ENCODE measurements at regions not wholly inside any gene's neighbourhood (a gene's known extent, or its start where the extent isn't known, plus 50 kb on each side); places are given as distances from the start of the nearest gene placed in this dataset.

DNA sequence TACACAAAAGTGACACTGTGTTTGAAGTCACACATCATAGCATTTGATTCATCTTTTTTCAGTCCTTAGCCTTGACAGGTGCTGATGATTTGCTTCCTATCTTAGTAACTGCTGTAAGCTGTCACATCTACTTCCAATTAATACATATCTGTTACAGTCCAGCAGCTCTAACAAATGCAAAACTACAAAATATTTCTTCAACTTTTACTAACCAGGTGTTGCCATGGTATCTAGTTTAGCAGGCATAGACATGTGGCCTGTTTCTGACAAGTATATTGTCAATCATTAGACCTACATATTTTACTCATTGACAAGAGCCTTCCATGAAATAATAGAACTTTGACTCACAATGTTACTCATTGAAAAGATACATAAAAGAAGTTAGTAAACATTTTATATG is 1159.7 kb downstream of the GRIK2 start:
- BruUV-seq (replicated peaks), result no TSS peak
- in situ Hi-C loops (cut with HindIII; ENCODE audit: low pct_unique_long_range_greater_than_20kb, low sequenced_read_pairs), result no loop called here
- Histone ChIP-seq H3K27me3 (ENCODE audit: control insufficient read depth, insufficient read depth, low read length) (no peaks in the 10 kb centered on the region), H3K4me3 (ENCODE audit: low read depth in 2 of 2, low read length in 2 of 2) (no peak overlapping the region), H3K4me1 (ENCODE audit: control insufficient read depth, insufficient read depth, low read length) (no peaks in the 10 kb centered on the region), H3K27ac (ENCODE audit: low read length) (no peak overlapping the region), H3K36me3 (ENCODE audit: control insufficient read depth, insufficient read depth, low read length) (no peaks in the 10 kb centered on the region; the same call in 1 of the 2 replicates), H3K9me3 (ENCODE audit: control insufficient read depth, insufficient read depth, low read depth, low read length) (no peaks in the 10 kb centered on the region)
- no peak for DNase-seq (ENCODE audit: low read depth, low spot score)
- TF ChIP-seq, protein P1, sequence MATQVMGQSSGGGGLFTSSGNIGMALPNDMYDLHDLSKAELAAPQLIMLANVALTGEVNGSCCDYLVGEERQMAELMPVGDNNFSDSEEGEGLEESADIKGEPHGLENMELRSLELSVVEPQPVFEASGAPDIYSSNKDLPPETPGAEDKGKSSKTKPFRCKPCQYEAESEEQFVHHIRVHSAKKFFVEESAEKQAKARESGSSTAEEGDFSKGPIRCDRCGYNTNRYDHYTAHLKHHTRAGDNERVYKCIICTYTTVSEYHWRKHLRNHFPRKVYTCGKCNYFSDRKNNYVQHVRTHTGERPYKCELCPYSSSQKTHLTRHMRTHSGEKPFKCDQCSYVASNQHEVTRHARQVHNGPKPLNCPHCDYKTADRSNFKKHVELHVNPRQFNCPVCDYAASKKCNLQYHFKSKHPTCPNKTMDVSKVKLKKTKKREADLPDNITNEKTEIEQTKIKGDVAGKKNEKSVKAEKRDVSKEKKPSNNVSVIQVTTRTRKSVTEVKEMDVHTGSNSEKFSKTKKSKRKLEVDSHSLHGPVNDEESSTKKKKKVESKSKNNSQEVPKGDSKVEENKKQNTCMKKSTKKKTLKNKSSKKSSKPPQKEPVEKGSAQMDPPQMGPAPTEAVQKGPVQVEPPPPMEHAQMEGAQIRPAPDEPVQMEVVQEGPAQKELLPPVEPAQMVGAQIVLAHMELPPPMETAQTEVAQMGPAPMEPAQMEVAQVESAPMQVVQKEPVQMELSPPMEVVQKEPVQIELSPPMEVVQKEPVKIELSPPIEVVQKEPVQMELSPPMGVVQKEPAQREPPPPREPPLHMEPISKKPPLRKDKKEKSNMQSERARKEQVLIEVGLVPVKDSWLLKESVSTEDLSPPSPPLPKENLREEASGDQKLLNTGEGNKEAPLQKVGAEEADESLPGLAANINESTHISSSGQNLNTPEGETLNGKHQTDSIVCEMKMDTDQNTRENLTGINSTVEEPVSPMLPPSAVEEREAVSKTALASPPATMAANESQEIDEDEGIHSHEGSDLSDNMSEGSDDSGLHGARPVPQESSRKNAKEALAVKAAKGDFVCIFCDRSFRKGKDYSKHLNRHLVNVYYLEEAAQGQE (IDR thresholded peaks at IDR 0.05; ENCODE audit: insufficient read depth in 1 of 2, low read depth in 2 of 2, low read length in 1 of 2), result no peak
- TF ChIP-seq, protein P2, sequence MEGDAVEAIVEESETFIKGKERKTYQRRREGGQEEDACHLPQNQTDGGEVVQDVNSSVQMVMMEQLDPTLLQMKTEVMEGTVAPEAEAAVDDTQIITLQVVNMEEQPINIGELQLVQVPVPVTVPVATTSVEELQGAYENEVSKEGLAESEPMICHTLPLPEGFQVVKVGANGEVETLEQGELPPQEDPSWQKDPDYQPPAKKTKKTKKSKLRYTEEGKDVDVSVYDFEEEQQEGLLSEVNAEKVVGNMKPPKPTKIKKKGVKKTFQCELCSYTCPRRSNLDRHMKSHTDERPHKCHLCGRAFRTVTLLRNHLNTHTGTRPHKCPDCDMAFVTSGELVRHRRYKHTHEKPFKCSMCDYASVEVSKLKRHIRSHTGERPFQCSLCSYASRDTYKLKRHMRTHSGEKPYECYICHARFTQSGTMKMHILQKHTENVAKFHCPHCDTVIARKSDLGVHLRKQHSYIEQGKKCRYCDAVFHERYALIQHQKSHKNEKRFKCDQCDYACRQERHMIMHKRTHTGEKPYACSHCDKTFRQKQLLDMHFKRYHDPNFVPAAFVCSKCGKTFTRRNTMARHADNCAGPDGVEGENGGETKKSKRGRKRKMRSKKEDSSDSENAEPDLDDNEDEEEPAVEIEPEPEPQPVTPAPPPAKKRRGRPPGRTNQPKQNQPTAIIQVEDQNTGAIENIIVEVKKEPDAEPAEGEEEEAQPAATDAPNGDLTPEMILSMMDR (IDR thresholded peaks at IDR 0.05), result no peak
- TF ChIP-seq SIN3A (IDR thresholded peaks at IDR 0.05; ENCODE audit: borderline replicate concordance, insufficient read depth, low read depth, low read length) (no peak), TCF7L2 (IDR thresholded peaks at IDR 0.05; ENCODE audit: low read depth, low read length) (no peak), POLR2AphosphoS5 (IDR thresholded peaks at IDR 0.05; ENCODE audit: low read depth, low read length) (no peak)
- no peak for ATAC-seq
- intact Hi-C loops (cut with micrococcal nuclease; ENCODE audit: unreplicated experiment), result no loop called here
- CTCF ChIA-PET, result no interaction called here
- POLR2A ChIA-PET, result no interaction called here

DNA sequence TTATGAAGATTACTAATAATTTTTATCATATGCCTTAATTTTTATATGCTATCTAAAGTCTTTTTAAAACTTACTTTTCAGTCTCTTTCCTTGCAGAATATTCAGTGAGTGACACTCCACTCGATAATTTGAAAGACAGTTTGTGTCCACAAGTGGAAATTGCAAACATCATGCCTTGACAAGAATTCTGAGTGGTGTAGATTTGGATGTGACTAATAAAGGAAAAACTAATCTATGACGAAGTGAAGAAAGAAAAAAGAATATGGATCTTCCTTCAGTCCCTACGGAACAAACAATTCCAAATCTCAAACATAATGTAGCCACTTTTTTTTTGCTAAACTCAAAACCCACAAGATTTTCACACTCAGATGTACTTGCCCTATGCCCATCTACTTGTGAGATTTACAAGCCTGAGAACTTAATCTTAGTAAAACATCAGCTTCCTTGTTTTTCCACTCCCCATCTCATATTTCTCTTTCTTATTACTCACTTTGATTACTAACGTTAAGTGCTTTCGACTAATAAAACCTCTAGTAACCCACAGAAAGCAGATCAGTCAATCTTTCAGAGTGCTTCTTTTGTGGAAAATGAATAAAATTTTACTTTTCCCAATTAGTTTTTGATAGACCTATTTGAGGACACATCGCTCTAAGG is 1155.8 kb downstream of the GRIK2 start:
- Histone ChIP-seq H3K36me3 (ENCODE audit: control insufficient read depth, insufficient read depth, low read length) (no peaks in the 10 kb centered on the region; the same call in 1 of the 2 replicates), H3K4me3 (ENCODE audit: low read depth in 2 of 2, low read length in 2 of 2) (no peak overlapping the region), H3K9me3 (ENCODE audit: control insufficient read depth, insufficient read depth, low read depth, low read length) (no peaks in the 10 kb centered on the region), H3K27ac (ENCODE audit: low read length) (no peak overlapping the region), H3K4me1 (ENCODE audit: control insufficient read depth, insufficient read depth, low read length) (no peaks in the 10 kb centered on the region), H3K27me3 (ENCODE audit: control insufficient read depth, insufficient read depth, low read length) (no peaks in the 10 kb centered on the region)
- in situ Hi-C loops (cut with HindIII; ENCODE audit: low pct_unique_long_range_greater_than_20kb, low sequenced_read_pairs), result no loop called here
- ChIA-PET POLR2A (no interaction called here), CTCF (no interaction called here)
- BruUV-seq (replicated peaks), result no TSS peak
- intact Hi-C loops (cut with micrococcal nuclease; ENCODE audit: unreplicated experiment), result no loop called here
- TF ChIP-seq SIN3A (IDR thresholded peaks at IDR 0.05; ENCODE audit: borderline replicate concordance, insufficient read depth, low read depth, low read length) (no peak), POLR2AphosphoS5 (IDR thresholded peaks at IDR 0.05; ENCODE audit: low read depth, low read length) (no peak), TCF7L2 (IDR thresholded peaks at IDR 0.05; ENCODE audit: low read depth, low read length) (no peak)
- TF ChIP-seq, protein P1 (IDR thresholded peaks at IDR 0.05; ENCODE audit: insufficient read depth in 1 of 2, low read depth in 2 of 2, low read length in 1 of 2), result no peak
- TF ChIP-seq, protein P2 (IDR thresholded peaks at IDR 0.05), result no peak
- DNase-seq (ENCODE audit: low read depth, low spot score) (no peak), ATAC-seq (no peak)

Data from Panc1 (cell line).